H1 (cell line): ENCODE measurements at regions not wholly inside any gene's neighbourhood (a gene's known extent, or its start where the extent isn't known, plus 50 kb on each side); places are given as distances from the start of the nearest gene placed in this dataset.

Experiments
- POU5F1 ChIP-seq: IDR thresholded peaks from 2 replicates; pipeline ENCODE4 v1.6.1; 2011; ENCODE audit warnings: low read depth, mild to moderate bottlenecking, low read length, moderate library complexity
- YY1 ChIP-seq: IDR thresholded peaks from 2 replicates; pipeline ENCODE4 v1.6.1; 2011; ENCODE audit warnings: low read depth, mild to moderate bottlenecking, low read length
- ZNF274 ChIP-seq: IDR thresholded peaks from 2 replicates; pipeline ENCODE4 v1.7.0; 2012; ENCODE audit warnings: low read length, borderline replicate concordance; ENCODE audit errors: extremely low read depth
- TF ChIP-seq, protein P1 (sequence below): IDR thresholded peaks from 2 replicates; pipeline ENCODE4 v1.6.1; 2011; ENCODE audit warnings: low read length, improper control_type of control experiment

DNA sequence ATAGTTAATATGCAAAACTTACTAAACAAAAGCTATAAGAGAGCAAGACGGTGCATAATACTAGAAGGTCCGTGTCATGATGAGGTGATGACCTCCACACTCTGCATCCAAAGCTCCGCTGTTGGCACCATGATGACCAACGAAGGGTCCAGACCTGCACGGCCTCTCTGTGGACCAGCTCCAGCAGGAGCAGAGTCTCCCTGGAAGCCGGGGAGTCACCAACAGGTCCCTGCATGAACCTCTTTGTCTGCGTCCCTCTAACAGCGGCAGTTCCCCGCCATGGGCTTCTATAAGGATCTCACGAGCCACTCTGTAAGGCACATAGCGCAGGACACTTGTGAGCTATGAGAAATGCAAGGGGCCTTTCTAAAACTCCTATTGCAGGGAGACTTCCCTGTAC is 517.3 kb downstream of the BRD1 start (continued):
- TF ChIP-seq YY1 (no peak), ZNF274 (no peak), POU5F1 (no peak)
- TF ChIP-seq, protein P1, sequence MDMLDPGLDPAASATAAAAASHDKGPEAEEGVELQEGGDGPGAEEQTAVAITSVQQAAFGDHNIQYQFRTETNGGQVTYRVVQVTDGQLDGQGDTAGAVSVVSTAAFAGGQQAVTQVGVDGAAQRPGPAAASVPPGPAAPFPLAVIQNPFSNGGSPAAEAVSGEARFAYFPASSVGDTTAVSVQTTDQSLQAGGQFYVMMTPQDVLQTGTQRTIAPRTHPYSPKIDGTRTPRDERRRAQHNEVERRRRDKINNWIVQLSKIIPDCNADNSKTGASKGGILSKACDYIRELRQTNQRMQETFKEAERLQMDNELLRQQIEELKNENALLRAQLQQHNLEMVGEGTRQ, result no peak
